Middle frontal gyrus (tissue), 1 donor: ENCODE measurements at regions not wholly inside any gene's neighbourhood (a gene's known extent, or its start where the extent isn't known, plus 50 kb on each side); places are given as distances from the start of the nearest gene placed in this dataset.
"Not testable (repeated sequence)": the region's sequence is repeated elsewhere in the genome, so short reads cannot be mapped to it uniquely, and the experiment has no call there.

Experiments used
- DNase-seq: peaks from one replicate; pipeline ENCODE4 v3.0.0-alpha.2; 2015; ENCODE audit warnings: low spot score; ENCODE audit errors: extremely low spot score

DNA sequence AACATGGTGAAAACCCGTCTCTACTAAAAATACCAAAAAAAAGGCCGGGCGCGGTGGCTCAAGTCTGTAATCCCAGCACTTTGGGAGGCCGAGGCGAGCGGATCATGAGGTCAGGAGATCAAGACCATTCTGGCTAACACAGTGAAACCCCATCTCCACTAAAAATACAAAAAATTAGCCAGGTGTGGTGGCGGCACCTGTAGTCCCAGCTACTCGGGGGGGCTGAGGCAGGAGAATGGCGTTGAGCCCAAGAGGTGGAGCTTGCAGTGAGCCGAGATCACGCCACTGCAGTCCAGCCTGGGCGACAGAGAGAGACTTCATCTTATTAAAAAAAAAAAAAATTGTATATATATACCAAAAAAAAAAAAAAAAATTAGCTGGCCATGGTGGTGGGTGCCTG, 533.8 kb downstream of the DMRTA1 start:
- not testable (repeated sequence) for DNase-seq

DNA sequence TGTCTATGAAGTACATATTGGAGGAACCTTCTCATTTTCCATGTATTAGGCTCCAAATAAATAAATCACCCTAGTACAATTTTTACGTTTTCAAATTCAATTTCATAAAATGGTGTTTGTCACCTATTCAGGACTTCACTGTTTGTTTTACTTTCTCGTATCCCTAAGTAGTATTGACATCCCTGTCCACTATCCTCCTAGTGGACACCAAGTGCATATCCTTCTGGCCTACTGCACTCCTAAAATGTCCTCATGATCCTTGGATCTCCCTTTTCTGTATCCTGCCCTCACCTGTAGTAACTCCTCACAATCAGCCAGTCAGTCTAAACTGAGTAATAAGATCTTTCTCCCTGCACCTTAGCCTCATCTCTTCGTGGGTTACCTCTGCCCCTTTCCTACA, 539.9 kb downstream of the DMRTA1 start:
- DNase-seq = no peak

DNA sequence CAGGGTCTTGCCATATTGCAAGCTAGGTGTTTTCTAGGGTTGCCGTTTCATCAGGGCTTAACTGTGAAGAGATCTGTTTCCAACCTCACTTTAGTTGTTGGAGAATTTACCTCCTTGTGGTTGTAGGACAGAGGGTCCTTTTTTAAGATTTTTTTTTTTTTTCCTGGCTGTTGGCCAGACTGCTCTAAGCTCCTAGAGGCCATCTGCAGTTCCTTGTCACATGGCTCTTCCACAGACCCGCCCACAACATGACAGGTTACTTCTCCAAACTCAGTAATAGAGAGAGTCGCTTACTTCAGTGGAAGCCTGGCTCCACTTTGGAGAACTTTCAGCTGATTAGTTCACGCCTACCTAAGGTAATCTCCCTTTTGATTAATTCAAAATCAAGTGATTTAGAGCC, 543.7 kb downstream of the DMRTA1 start:
- no peak for DNase-seq

DNA sequence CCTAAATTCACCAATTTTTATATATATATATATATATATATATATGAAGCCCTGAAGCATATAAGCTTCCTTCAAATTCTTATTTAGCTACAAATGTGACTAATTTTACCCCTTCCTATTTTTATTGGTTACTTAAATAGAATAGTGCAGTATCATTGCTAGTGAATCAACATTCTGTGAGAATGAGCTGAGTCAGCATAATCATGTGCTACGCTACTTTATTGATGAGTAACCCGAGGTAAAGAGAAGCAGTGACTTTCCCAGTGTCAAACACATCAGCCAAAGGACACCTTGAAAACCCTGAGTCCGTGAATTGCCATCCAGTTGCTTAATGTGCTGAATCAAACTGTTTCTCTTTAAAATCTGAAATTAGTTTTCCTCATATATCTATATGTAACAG, 546.2 kb downstream of the DMRTA1 start:
- DNase-seq = no peak

- DNase-seq = no peak
Measured at GRCh38 chr9:22997923-22998322, 551.3 kb downstream of the DMRTA1 start.

GRCh38 chr9:23005156-23005555, 558.5 kb downstream of the DMRTA1 start:
- DNase-seq = peak; percentile 8

DNA sequence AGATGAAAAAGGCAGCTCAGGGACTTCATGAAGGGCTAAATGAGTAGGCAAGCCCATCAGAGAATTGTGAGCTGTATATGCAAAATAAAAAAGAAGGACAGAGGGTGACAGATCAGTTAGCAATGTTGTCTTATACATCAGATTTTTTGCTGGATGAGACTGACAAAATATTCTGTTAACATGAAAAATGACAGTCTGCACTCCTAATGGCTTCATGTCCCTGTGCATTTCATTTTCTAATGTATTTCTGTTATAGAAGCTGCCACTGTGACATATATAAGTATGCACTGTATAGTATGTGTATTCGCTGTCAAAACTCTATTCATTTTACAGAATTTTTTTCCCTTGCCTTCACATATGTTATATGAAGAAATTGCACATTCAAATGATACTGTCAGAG, 559.5 kb downstream of the DMRTA1 start:
- no peak for DNase-seq

DNA sequence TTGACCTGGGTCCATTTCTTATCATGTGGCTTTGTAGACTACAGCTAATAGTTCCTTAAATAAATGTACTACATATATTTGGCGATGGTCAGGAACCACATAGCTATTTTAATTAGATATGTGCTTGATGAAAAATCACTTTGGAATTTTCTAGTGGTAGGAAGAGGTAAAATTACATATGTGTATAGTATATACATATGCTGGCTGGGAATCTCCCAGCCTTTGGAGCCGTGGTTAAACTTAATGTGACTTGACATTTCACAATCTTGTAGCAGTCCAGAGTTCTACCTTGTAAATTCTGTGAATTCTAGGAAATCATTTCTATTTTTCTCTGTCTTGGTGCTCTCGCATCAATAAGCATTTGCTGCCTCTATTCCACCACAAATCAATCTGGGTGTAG, 565.0 kb downstream of the DMRTA1 start:
- no peak for DNase-seq

DNA sequence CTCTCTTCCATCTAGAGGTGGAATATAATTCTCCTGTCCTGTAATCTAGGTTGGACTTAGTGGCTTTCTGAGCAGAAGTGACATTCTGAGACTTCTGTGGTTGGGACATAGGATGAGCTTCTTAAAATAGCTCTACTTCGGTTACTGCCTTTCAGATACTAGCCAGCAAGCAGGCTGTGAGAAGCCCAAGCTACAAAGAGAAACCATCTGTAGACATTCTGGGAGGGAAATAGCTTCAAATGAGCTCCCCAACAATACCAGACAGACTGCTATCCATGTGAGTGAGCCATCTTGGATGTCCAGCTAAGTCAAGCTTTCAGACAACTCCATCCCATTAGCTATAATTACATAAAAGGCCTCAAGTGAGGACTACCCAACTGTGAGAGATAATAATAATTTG, 568.9 kb downstream of the DMRTA1 start:
- no peak for DNase-seq

DNA sequence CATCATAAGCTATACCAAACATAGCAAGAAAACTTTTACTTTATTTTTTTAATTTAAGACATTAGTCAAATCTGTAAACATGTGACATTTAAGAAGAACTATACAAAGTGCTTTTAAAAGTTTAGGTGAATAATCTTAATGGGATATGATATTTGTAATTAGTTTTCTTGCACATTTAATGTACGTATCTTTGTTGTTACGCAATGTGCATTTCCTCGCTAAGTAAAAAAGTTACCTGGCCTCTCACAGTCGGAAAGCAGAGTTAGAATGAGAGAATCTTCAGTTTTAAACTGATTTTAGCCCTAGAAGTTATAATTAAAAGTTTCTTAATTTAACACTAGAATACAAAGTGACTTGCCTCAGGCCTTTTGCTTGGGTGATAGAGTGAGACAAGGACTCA, 589.8 kb downstream of the DMRTA1 start:
- no peak for DNase-seq

DNA sequence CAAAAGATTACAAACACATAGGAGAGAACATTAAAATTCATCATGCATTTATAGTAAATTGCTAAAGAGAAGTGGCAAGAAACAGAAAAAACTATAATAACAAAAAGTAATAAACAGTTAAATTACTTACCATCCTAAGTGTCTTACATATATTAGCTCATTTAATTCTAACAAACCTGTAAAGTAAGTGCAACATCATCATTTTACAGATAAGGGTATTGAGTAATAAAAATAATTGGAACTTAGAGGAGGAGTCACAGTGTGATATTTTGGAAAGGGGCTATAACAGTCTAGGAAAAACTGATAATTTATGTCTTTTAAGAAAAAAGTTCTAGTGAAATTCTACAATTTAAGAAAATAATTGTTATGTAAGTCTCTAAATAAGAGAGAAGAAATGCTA, 592.8 kb downstream of the DMRTA1 start:
- DNase-seq = no peak

DNA sequence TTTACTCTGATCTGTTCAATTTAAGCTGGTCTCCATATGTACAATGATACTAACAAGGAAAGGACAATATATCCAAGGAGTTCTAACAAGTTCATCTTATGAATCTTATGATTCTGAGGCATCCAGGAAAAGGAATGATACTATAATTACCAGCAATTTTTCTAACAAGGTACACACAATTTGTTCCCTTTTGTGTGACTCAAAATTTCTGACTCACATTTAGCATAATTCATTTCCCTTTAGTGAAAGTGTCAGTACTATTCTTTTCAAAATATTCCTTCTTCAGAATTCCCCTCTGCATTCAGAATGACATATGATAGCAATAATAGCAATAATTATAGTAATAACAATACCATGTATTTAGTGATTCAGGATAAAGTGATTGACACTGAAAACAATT, 594.8 kb downstream of the DMRTA1 start:
- no peak for DNase-seq

GRCh38 chr9:23044549-23044948, 597.9 kb downstream of the DMRTA1 start:
- no peak for DNase-seq

DNA sequence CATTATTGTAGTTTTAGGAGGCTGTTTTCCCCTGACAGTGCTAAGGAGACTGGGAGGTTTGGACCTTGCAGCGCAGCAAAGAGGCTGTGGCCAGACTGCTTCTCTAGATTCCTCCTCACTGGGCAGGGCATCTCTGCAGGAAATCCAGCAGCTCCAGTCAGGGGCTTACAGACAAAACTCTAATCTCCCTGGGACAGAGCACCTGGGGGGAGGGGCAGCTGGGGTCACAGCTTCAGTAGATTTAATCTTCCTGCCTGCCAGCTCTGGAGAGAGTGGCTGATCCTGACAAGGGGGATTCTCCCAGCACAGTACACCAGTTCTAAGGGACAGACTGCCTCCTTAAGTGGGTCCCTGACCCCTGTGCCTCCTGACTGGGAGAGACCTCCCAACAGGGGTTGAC, 599.4 kb downstream of the DMRTA1 start:
- DNase-seq = not testable (repeated sequence)

DNA sequence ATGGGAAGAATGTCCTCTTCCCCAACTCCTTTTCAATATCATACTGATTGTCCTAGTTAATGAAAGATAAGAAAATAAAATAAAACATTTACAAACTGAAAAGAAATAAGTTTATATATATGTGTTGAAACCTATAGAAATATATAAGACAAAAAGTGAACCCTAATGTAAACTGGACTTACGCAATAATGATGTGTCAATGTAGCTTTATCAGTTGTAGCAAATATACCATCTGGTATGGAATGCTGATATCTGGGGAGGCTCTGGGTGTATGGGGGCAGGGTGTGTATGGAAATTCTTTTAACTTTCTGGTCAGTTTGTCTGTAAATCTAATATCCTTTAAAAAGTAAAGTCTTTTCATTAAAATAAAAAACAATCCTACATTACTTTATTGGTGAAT, 603.9 kb downstream of the DMRTA1 start:
- no peak for DNase-seq

GRCh38 chr9:23073136-23073535, 626.5 kb downstream of the DMRTA1 start:
- DNase-seq = no peak

DNA sequence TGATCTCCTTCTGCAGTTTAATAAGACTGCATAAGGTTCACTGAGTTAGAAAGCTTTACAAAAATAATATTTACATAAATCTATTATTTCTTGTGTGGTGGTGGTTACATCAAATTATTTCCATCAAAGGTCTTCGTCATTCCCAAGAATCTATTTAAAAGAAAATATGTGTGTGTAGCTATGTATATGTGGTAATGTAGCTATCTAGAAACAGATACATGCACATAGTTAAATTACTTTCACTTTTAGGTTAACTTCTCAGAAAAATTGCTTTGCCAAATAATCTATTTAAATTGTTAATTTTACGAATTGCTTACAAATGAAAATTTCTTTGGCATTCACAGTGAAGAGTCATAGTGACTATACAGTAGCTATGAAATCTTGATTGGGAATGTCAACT, 633.2 kb downstream of the DMRTA1 start:
- no peak for DNase-seq

- no peak for DNase-seq
Measured at GRCh38 chr9:23081377-23081776, 634.8 kb downstream of the DMRTA1 start.

- DNase-seq = no peak
Measured at GRCh38 chr9:23088932-23089364, 642.3 kb downstream of the DMRTA1 start.

- DNase-seq = no peak
Measured at GRCh38 chr9:23117616-23118015, 671.0 kb downstream of the DMRTA1 start.

GRCh38 chr9:23120630-23121029, 674.0 kb downstream of the DMRTA1 start:
- DNase-seq = no peak

GRCh38 chr9:23123048-23123632, 676.5 kb downstream of the DMRTA1 start:
- no peak for DNase-seq

- DNase-seq = no peak
Measured at GRCh38 chr9:23145467-23145866, 680.6 kb downstream of the ELAVL2 start.

- DNase-seq = no peak
Measured at GRCh38 chr9:23153058-23153457, 673.0 kb downstream of the ELAVL2 start.
